Hepatic stellate cell (primary cell): ENCODE measurements at regions not wholly inside any gene's neighbourhood (a gene's known extent, or its start where the extent isn't known, plus 50 kb on each side); places are given as distances from the start of the nearest gene placed in this dataset.

ENCODE experiments used
- DNase-seq: peaks from one replicate; pipeline ENCODE4 v3.0.0; 2011; ENCODE audit warnings: low spot score

GRCh38 chr5:92402956-92403702 is 1020.0 kb upstream of the ARRDC3 start:
- DNase-seq = no peak

- no peak for DNase-seq
Observed at GRCh38 chr5:92402045-92402444, 1018.9 kb upstream of the ARRDC3 start.

DNA sequence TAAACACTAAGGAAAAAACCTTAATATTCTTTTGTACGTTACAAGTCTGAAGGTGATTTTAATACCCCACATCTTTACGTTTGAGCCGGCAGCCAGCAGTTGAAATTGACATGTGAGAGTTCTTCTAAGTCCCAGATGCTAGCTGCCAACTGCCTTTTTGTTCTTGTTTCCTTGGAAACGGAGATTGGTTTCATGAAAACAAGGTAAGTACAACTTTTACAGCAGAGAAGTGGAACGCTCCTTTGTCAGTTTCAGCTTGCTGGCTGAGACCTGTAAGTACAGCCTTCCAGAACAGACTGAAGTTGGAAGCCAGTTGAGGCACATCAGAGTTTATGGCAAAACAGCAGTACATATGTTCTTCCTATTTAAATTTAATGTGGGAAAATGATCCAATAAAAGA is 1018.4 kb upstream of the ARRDC3 start:
- DNase-seq = no peak

DNA sequence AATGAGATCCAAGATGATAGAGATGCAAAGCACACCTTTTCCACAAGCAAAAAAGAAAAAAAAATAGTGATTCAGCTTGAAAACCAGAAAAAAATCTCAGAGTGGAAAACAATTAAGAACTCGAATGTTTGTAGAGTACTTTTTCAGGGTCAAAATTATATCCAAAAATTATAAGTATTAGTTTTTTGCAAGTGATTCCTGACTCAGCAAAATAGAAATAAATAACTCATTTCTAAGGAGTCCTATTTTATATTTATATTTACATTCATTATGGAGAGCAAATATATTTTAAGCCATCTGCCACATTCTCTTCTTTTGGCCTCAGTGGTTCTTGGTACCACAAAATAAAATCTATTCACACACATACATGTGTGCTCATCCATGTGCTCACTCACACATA is 1011.8 kb upstream of the ARRDC3 start:
- DNase-seq = no peak

DNA sequence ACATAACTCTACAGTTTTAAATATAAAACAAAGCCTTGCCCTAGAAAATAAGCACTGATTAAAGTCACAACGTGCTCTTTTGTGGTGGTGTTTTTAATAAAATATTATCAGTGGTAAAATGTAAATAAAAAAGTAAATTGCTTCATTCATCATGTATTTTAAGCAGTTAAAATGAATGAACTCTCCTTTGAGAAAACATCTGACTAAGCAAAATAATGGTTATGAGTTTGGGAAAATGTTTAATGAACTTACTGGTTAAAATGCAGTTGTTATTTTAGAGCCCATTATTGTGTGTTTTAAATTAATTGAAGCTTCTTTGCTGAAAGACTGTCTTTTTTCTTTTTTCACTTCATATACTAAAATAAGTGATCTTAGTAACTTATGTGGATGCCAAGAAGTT is 1007.5 kb upstream of the ARRDC3 start:
- DNase-seq = no peak

DNA sequence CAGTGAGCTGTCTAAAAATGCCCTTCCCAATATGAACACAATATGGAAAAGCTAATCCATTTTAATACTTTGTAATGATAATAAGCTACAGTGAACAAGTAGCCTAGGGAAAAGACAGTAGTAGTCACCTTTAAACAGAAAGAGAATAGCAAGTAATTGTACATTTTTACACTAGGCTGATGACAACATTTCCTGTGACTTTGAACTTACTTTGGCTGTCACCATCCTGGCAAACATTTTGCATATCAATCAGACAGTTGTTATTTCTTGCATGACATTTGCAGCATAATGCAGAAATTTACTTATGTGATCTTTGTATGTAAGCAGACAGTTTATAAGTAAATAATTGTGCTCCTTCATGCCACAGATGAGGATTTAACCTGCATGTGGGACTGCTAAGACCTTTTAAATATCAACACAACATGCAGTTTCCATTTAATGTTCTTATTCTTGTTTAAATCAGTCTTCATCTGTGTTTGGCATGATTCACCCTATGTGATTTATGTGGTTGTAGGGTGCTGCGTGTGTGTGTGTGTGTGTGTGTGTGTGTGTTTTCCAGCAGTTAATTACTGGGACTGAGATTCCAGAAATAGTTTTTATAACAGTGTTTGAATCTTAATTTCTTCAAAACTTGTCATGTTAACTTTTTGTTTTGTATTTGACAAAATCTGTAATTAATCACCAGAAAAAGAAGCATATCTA is 997.1 kb upstream of the ARRDC3 start:
- DNase-seq = no peak

- no peak for DNase-seq
Observed at GRCh38 chr5:92378966-92379611, 996.0 kb upstream of the ARRDC3 start.

DNA sequence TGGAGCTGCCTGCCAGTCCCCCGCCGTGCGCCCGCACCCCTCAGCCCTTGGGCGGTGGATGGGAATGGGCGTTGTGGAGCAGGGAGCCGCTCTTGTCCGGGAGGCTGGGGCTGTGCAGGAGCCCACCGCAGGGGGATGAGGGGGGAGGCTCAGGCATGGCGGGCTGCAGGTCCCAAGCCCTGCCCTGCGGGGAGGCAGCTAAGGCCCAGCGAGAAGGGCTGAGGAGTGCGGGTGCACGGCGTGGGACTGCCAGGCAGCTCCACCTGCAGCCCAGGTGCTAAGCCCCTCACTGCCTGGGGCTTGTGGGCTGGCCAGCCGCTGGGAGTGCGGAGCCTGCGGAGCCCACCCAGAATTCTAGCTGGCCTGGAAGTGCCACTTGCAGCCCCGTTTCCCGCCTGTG is 991.7 kb upstream of the ARRDC3 start:
- DNase-seq = no peak

GRCh38 chr5:92372766-92373165 is 989.6 kb upstream of the ARRDC3 start:
- no peak for DNase-seq

DNA sequence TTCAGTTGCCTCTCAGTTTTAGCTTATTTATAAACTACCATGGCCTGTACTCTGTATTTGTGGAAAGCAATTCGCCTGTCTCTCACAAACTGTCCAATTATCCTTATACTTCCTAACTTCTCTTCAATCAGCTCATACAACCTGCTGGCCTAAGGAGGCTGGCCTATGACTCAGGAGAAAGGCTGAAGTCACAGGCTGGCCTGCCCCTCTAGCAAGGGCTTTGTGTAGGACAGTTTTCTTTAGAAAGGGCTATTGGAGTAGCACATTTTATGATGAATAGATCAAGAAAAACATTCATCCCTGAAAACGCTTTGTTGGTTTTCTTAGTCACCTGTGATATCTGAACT is 988.7 kb upstream of the ARRDC3 start:
- DNase-seq = no peak

DNA sequence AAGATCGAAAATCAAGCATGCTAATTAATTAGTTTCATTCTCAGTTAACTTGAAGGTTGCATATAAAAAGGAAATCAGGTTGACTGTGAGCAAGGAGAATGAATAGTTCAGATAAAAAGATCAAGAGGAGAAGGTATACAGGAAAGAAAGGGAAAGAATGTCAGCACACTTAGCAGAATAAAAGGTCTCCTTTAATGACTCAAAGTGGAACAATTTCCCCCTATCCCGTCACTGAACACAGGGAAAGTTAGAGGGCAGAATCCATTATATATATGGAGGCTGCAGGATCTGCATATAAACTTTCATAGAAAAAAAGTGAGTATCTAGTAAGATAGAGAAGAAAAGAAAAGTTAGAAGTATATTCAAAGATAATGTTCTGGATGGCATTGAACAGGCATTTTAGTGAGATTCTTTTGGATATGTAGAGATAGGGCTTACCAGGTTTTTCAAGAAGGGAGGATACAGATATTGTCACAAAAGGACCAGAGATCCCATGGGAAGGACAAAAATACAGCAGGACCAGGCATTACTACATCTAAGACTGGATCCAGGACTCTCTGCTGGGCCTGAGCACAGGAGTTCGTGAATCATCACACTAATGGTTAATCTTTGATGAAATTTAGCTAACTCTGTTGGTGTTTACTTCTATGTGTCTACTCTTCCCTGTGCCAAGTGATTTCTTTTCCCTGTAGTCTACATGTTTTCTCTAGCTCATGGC is 988.2 kb upstream of the ARRDC3 start:
- DNase-seq = no peak

- no peak for DNase-seq
Observed at GRCh38 chr5:92370032-92370431, 986.9 kb upstream of the ARRDC3 start.

GRCh38 chr5:92369587-92369986 is 986.5 kb upstream of the ARRDC3 start:
- DNase-seq = no peak

DNA sequence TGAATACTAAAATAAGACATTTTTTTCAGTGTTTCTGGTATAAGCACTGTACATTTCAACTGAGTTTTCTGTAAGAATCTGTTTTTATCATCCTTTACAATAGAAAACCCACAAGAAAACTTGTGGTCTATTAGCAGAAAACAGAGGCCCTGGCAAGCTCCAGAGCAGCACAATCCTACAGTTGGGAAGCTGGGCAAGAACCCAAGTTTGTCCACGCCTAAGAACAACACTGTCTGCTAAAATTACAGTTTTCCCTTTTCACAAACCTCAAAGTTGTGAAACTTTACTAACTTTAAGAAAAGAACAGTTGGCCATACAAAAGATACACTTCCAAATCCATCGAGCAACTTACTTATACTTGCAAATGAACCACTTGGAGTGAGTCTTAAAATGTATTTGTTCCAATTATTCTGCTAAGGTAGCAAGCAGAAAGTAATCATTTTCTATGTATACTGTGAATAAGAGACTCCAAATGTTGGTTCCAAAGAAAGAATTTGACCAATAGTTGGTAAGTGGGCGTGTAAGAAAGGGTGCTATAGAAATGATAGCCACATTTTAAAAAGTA is 982.0 kb upstream of the ARRDC3 start:
- DNase-seq = no peak

- no peak for DNase-seq
Observed at GRCh38 chr5:92353107-92354030, 970.3 kb upstream of the ARRDC3 start.

DNA sequence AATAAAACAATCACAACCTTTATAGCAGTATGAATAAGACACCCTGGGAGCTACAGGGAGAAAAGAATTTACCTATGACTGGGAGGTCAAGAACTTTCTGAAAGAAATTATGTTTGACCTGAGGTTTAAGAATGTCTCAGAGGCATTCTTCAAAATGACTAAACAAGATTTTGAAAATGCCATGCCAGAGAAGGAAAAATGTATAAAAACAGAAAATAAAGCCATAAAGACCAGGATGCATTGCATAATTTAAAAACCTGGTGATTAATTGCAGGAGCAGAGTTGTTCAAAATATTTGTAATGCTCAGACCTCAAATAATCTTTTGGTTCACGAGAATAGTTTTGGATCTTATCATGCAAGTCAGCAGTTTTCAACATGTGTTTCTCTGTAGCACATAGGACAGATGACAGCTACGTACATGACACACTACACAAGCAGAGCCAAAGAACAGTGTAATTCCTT is 954.7 kb upstream of the ARRDC3 start:
- no peak for DNase-seq

DNA sequence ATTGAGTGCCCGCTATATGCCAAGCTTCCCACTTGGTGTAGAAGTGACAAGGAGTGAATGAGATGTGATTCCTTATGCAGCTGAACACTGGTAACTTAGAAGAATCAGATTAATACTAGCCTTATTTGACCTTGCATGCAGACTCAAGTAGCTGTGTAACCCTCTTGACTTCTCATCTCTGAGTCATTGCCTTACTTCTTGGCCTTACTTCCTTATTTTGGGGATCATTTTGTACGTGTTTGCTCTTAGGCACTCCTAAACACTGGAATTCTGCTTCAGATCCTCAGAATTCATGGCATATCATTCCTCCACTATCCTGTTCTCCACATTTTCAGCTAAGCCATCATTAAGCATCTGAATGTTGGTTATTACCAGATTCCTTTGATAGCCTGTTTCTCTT is 948.9 kb upstream of the ARRDC3 start:
- DNase-seq = no peak

- DNase-seq = no peak
Observed at GRCh38 chr5:92330365-92330764, 947.2 kb upstream of the ARRDC3 start.

DNA sequence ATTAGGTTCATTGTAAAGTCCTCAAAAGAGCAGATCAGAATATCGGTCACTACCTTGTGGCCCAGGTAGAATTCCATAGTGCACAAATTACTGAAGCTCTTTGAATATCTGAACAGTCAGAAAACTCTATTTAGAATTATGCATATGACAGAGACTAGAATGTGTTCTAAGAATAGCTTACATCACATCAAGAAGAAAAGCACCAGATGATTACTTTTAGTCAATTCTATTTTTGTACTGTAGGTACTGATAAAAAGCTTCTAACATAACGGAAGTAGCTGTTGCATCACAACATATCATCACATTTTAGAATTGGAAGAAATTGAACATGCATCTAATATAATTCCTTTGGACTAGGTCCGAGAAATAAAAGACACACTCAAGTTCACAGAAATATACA is 946.6 kb upstream of the ARRDC3 start:
- no peak for DNase-seq

GRCh38 chr5:92328584-92329259 is 945.6 kb upstream of the ARRDC3 start:
- DNase-seq = no peak

DNA sequence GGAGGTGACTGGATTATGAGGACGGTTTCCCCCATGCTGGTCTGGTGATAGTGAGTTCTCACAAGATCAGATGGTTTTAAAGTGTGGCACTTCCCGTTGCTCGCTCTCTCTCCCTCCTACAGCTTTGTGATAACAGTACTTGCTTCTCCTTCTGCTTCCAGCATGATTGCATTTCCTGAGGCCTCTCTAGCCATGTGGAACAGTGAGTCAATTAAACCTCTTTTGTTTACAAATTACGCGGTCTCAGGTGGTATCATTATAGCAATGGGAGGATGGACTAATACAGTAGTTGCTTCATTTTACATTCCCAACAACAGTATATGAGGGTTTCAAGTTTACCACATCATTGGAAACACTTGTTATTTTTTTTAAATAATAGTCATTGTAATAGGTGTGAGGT is 937.3 kb upstream of the ARRDC3 start:
- DNase-seq = no peak
